Epithelial cell of prostate (primary cell): ENCODE measurements at regions not wholly inside any gene's neighbourhood (a gene's known extent, or its start where the extent isn't known, plus 50 kb on each side); places are given as distances from the start of the nearest gene placed in this dataset.
"Not testable (repeated sequence)": the region's sequence is repeated elsewhere in the genome, so short reads cannot be mapped to it uniquely, and the experiment has no call there.

Experiments used
- DNase-seq: peaks from one replicate; pipeline ENCODE4 v3.0.0-alpha.2; 2011; ENCODE audit warnings: low read depth, low spot score
- H3K27ac ChIP-seq: fragments of 450-650 bp; 2 replicates; pipeline ENCODE4 v1.5.1; 2017; ENCODE audit warnings: mild to moderate bottlenecking

DNA sequence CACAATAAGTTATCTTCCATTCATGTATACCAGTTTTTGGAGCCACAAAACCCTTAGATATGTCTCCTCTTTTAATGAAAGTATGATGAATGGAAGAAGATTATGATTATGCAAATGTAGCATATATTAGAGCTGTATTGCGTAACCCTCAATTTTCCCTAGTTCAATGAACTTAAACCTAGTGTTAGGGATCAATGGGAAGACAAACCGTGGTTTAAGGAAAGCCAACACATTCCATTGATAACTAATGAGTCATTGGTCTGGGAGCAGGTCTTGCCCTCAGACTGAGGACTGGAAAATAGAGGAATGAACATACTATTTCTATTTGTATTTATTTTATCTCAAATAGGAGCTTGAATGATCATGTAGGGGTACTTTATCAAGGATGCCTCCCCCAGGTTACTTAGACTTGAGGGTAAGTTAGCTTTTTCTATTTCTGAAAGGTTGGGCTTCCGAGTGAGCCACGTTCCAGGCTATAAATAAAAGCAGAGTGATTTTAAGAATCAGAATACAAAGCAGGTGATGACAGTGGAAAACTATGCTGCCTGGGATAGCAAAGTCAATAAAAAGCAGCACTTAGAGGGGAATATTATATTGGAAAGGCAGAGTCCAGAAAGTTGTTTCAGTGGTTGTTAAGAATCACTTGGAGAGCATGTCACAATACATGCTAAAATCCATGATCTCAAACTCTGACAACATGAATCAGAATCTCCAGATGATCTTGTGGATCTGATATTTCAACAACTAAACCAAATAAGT, 356.0 kb downstream of the ADAM29 start:
- H3K27ac ChIP-seq: no peak overlapping the region
- DNase-seq: no peak

- H3K27ac ChIP-seq: no peak overlapping the region
- no peak for DNase-seq
Observed at GRCh38 chr4:175277816-175278215, 359.7 kb downstream of the ADAM29 start.

DNA sequence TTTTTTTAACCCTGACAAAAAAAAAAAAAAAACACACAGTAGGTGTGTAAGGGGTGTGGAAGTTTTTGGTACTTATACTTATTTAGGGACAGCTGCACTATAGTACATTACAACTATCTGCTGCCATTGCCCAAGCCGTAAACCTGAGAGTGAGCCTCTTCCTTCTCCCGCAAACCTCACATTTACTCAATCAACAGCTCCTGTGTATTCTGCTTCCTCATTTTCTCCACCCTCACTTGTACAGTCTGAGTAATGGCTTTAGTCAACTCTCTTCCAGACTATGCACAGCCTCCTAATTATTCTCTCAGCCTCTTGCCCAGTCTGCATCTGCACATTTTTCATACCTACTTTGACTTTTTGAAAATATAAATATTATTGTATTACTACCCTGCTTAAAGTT, 362.0 kb downstream of the ADAM29 start:
- no peak overlapping the region for H3K27ac ChIP-seq
- DNase-seq: no peak

DNA sequence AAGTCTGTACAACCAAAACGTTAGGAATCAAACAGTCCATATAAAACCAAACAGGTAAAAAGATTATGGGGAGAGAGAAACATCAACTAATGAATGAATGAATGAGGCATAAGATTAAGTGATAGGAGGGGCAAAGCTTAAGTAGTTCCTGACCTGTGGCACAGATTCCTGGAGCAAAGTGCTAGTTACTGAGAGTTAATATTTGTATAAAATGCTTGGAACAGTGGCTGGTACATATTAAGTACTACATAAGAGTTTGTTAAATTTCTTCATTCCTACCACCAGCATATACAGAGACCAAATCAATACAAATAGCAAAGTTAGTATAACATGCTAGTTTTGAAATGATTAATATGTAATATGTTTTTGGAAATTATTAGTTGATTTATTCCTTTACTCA, 363.7 kb downstream of the ADAM29 start:
- no peak for DNase-seq
- no peak overlapping the region for H3K27ac ChIP-seq

- DNase-seq: no peak
Observed at GRCh38 chr4:175282407-175282806, 364.2 kb downstream of the ADAM29 start.

DNA sequence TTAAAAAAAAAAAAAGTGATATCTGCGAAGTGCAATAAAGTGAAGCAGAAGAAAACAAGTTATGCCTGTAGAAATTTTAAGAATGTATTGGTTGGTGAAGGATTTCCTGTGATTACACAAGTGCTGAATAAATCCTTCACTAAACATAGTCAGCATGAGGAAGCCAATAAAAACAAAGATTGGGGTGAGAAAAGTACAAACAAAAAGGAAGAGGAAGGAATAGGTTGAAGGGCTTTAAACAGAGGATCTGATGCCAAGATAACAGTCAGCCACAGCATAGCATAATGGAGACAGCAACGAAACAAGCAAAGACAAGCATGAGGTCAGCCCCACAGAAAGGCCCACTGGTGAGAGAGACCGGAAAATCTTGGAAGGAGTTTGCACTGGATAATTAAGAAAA, 372.2 kb downstream of the ADAM29 start:
- no peak for DNase-seq
- H3K27ac ChIP-seq: no peak overlapping the region

More at GRCh38 chr4:175282407-175282806, 364.2 kb downstream of the ADAM29 start:
- no peak overlapping the region for H3K27ac ChIP-seq

GRCh38 chr4:175297965-175298565, 379.9 kb downstream of the ADAM29 start:
- no peak overlapping the region for H3K27ac ChIP-seq
- DNase-seq: no peak

- no peak for DNase-seq
- no peak overlapping the region for H3K27ac ChIP-seq
Observed at GRCh38 chr4:175306436-175306835, 388.3 kb downstream of the ADAM29 start.

DNA sequence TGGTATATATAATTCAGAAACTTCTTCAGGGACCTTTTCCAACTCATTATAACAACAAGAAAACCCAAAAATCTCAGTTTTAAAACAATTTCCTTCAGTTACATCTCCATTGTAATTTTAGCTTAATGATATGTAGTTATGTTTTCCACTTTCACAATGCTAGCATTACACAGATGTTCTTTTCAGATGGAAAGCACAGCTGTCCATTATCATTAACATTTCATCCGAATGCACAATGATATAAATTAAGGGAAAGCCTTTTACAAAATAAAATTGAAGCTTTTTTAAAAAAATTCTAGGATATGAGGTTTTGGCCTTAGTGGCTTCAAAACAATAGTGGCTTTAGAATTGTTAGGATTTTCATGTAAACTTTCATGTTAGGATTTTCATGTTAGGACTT, 389.2 kb downstream of the ADAM29 start:
- H3K27ac ChIP-seq: no peak overlapping the region
- DNase-seq: no peak

- no peak for DNase-seq
- no peak overlapping the region for H3K27ac ChIP-seq
Observed at GRCh38 chr4:175308236-175308635, 390.1 kb downstream of the ADAM29 start.

- no peak for DNase-seq
- H3K27ac ChIP-seq: no peak overlapping the region
Observed at GRCh38 chr4:175309041-175309440, 390.9 kb downstream of the ADAM29 start.

GRCh38 chr4:175325230-175325629, 407.1 kb downstream of the ADAM29 start:
- no peak for DNase-seq
- no peak overlapping the region for H3K27ac ChIP-seq

- no peak for DNase-seq
- no peak overlapping the region for H3K27ac ChIP-seq
Observed at GRCh38 chr4:175326796-175327195, 408.6 kb downstream of the ADAM29 start.

DNA sequence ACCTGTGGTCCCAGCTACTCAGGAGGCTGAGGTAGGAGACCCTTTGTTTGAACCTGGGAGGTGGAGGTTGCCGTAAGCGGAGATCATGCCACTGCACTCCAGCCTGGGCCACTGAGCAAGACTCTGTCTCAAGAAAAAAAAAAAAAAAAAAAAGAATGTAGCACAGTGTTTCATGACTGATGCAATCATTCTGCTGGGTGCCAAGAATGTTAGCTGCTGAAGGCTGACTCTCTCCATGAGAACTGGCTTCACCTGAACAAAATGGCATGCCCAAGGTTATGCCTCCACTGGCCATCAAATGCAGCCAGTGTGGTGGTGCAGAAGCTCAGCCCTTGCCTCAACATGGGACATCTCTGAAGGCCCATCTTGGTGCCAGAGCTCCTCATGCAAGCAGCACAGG, 412.1 kb downstream of the ADAM29 start:
- no peak for DNase-seq
- no peak overlapping the region for H3K27ac ChIP-seq

GRCh38 chr4:175330652-175331051, 412.5 kb downstream of the ADAM29 start:
- no peak overlapping the region for H3K27ac ChIP-seq
- no peak for DNase-seq

GRCh38 chr4:175335331-175335730, 417.2 kb downstream of the ADAM29 start:
- DNase-seq: no peak
- H3K27ac ChIP-seq: no peak overlapping the region

DNA sequence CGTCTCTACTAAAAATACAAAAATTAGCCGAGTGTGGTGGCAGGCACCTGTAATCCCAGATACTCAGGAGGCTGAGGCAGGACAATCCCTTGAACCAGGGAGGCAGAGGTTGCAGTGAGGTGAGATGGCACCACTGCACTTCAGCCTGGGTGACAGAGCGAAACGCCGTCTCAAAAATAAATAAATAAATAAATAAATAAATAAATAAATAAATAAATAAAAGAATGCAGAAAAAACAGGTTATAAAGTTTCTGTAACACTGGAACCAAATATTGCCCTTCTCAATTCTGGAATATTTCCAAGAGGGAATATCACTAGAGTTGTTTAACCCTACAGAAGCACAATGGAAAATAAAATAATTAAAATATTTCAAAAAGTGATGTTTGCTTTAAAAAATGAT, 418.4 kb downstream of the ADAM29 start:
- DNase-seq, H3K27ac ChIP-seq: not testable (repeated sequence)

GRCh38 chr4:175339100-175339707, 421.0 kb downstream of the ADAM29 start:
- H3K27ac ChIP-seq: no peak overlapping the region
- DNase-seq: no peak

DNA sequence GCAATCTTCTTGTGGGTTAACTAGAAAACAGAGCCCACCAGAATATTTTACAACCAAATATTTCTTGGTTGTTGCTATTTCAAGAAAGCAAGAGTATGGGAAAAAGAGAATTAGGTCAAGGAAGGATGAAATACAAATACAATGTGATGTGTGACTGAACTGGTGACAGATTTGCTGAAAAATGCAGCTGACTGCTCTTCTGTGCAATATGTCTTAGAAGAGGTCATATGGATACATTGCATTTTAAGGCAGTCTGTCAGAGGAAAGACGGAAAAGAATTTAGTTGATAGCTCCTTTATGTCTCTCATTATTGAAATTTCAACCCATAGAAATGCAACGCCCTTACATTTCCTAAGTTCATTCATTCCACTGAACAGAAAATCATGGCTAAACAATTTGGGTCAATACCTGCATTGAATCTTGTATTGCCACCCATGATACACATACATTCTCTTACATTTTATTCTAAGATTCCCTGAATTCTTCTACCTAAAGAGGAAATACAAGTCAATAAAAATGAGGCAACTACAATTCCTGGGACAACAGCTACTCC, 423.1 kb downstream of the ADAM29 start:
- DNase-seq: no peak
- H3K27ac ChIP-seq: no peak overlapping the region

GRCh38 chr4:175346376-175346775, 428.2 kb downstream of the ADAM29 start:
- DNase-seq: no peak
- no peak overlapping the region for H3K27ac ChIP-seq

GRCh38 chr4:175350246-175350645, 432.1 kb downstream of the ADAM29 start:
- no peak overlapping the region for H3K27ac ChIP-seq
- DNase-seq: no peak
